ENCODE measurements at regions not wholly inside any gene's neighbourhood (a gene's known extent, or its start where the extent isn't known, plus 50 kb on each side); places are given as distances from the start of the nearest gene placed in this dataset.

- TF ChIP-seq CTCF (IDR thresholded peaks at IDR 0.05; ENCODE audit: poor library complexity, severe bottlenecking) (no peak), POLR2AphosphoS5 (IDR thresholded peaks at IDR 0.05) (no peak), TAF1 (IDR thresholded peaks at IDR 0.05; ENCODE audit: low read depth) (no peak), REST (IDR thresholded peaks at IDR 0.05; ENCODE audit: borderline replicate concordance) (no peak), EZH2 (IDR thresholded peaks at IDR 0.05; ENCODE audit: borderline replicate concordance, insufficient read depth, low read length, poor library complexity, severe bottlenecking) (no peak), EP300 (conservative IDR thresholded peaks at IDR 0.05; ENCODE audit: poor library complexity, severe bottlenecking) (no peak), RAD21 (conservative IDR thresholded peaks at IDR 0.05) (no peak)
These were observed 227.0 kb upstream of the ANKRD55 start for GRCh38 chr5:56460195-56460546.
